Gastroesophageal sphincter (tissue), 4 donors: ENCODE measurements at regions not wholly inside any gene's neighbourhood (a gene's known extent, or its start where the extent isn't known, plus 50 kb on each side); places are given as distances from the start of the nearest gene placed in this dataset.

Source experiments
- ATAC-seq: fragments of 150-250 bp; one replicate; pipeline ENCODE4 v1.9.1; 2016; ENCODE audit warnings: mild to moderate bottlenecking, moderate library complexity
- H3K27ac ChIP-seq, 4 donors: fragments of 200-600 bp; sonication (generic) in 3 of 4; 1 replicate in 3 of 4; 2 replicates in 1 of 4; pipeline ENCODE4 v1.5.1; 2016 to 2019
- H3K27me3 ChIP-seq: fragments of 200-600 bp; sonication (generic); one replicate; pipeline ENCODE4 v1.5.1; 2019
- H3K36me3 ChIP-seq, 2 donors: fragments of 200-600 bp; sonication (generic); one replicate each; pipeline ENCODE4 v1.5.1; 2019; ENCODE audit warnings: control low read depth in 1 of 2
- H3K4me1 ChIP-seq, 3 donors: fragments of 200-600 bp; sonication (generic); 1 replicate in 2 of 3; 2 replicates in 1 of 3; pipeline ENCODE4 v1.5.1; 2016 to 2019; ENCODE audit warnings: control low read depth in 2 of 3
- H3K4me3 ChIP-seq, 2 donors: fragments of 200-600 bp; sonication (generic); one replicate each; pipeline ENCODE4 v1.5.1; 2019; ENCODE audit warnings: mild to moderate bottlenecking in 1 of 2, moderate library complexity in 1 of 2
- H3K9me3 ChIP-seq, 3 donors: fragments of 200-600 bp; sonication (generic); one replicate each; pipeline ENCODE4 v1.5.1; 2017 to 2019; ENCODE audit warnings: control low read depth in 2 of 3
- EP300 ChIP-seq: sonication (generic); formaldehyde crosslinking; IDR thresholded peaks from one replicate; pipeline ENCODE4 v1.6.1; 2017; ENCODE audit warnings: antibody characterized with exemption, mild to moderate bottlenecking
- POLR2A ChIP-seq, 2 donors: fragments of 450-650 bp; IDR thresholded peaks; one replicate each; pipeline ENCODE4 v1.6.1; 2017; ENCODE audit warnings: antibody characterized with exemption in 2 of 2, mild to moderate bottlenecking in 2 of 2, moderate library complexity in 1 of 2
- POLR2AphosphoS5 ChIP-seq: sonication (generic); formaldehyde crosslinking; IDR thresholded peaks from one replicate; pipeline ENCODE4 v1.6.1; 2017; ENCODE audit warnings: antibody characterized with exemption
- WGBS, 2 donors: methylation state at CpG; one replicate each; pipeline ENCODE4 v1.1.5; 2018; ENCODE audit warnings: low coverage in 1 of 2; 5-methylcytosine and 5-hydroxymethylcytosine counted together
- TF ChIP-seq, protein P1 (sequence below), 4 experiments: fragments of 200-600 bp in 2 of 4; fragments of 450-650 bp in 2 of 4; sonication (generic) in 1 of 4; IDR thresholded peaks; one replicate each; pipeline ENCODE4 v1.5.1; 2017 to 2019; ENCODE audit warnings: antibody characterized with exemption in 4 of 4, mild to moderate bottlenecking in 2 of 4, moderate library complexity in 2 of 4

DNA sequence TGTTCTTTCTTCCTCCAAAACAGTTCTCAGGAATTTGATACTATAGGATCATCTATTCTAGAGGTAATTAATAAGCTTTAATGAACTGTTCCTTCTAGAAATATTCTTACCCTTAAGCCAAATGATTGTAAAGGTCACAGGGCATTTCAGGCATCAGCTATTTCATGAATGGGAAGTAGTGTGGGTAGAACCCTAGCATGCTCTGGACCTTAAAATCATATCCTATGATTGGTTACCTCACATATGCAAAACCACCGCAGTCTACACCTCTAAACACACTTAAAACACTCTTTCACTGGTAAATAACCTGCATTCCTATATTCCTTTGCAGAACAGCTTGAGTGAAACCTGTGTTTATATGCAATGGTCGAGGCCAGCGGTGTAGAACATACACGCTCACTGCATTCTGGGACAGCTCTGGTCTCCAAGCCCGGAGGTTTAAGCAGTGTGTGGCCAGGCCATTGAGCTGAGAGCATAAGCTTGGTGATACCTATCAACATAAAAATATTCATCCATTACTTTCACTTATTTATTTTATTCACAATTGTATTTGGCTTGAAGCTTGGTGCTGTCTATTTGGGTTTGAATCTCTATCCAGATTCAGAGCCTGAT lies 87.7 kb upstream of the RASGRP1 start:
- H3K9me3 ChIP-seq: peaks cover 0 to 5% (median 0%) of the 10 kb centered on the region in 3 donors
- H3K4me3 ChIP-seq: no peak overlapping the region
- ATAC-seq: no peak
- no peaks in the 10 kb centered on the region for H3K4me1 ChIP-seq
- TF ChIP-seq, protein P1, sequence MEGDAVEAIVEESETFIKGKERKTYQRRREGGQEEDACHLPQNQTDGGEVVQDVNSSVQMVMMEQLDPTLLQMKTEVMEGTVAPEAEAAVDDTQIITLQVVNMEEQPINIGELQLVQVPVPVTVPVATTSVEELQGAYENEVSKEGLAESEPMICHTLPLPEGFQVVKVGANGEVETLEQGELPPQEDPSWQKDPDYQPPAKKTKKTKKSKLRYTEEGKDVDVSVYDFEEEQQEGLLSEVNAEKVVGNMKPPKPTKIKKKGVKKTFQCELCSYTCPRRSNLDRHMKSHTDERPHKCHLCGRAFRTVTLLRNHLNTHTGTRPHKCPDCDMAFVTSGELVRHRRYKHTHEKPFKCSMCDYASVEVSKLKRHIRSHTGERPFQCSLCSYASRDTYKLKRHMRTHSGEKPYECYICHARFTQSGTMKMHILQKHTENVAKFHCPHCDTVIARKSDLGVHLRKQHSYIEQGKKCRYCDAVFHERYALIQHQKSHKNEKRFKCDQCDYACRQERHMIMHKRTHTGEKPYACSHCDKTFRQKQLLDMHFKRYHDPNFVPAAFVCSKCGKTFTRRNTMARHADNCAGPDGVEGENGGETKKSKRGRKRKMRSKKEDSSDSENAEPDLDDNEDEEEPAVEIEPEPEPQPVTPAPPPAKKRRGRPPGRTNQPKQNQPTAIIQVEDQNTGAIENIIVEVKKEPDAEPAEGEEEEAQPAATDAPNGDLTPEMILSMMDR (IDR thresholded peaks at IDR 0.05): no peak
- TF ChIP-seq EP300 (no peak), POLR2A (IDR thresholded peaks at IDR 0.05) (no peak), POLR2AphosphoS5 (no peak)
- no peaks in the 10 kb centered on the region for H3K36me3 ChIP-seq
- no peak overlapping the region for H3K27ac ChIP-seq
- 90 to 91% methylated on average over 4 to 5 of the region's 5 CpGs for WGBS, 2 donors
- H3K27me3 ChIP-seq: peaks cover under 1% of the 10 kb centered on the region

DNA sequence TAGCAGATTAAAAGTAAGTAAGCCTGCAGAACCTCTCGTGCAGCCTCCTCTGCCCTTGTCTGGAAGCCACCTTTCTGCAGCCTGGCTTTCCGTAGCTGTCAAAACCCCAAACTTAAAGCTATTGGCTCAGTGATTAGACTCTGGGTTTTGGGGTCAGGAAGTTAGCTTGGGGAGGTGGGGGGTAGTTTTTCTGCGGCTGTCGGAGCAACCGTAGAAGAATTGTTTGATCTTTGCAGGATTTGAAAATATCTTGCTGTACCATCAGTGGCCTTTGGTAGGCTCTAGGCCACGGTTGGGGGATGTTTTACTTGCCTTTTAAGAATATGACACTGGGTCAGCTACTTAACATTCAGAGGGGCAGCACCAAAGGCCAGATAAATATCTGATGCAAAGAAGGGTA lies 88.4 kb upstream of the RASGRP1 start:
- Histone ChIP-seq H3K9me3 (peaks cover 0 to 5% (median 0%) of the 10 kb centered on the region in 3 donors), H3K36me3 (no peaks in the 10 kb centered on the region), H3K27me3 (no peaks in the 10 kb centered on the region), H3K27ac (no peak overlapping the region), H3K4me3 (no peak overlapping the region), H3K4me1 (no peaks in the 10 kb centered on the region)
- TF ChIP-seq POLR2AphosphoS5: no peak
- no peak for TF ChIP-seq POLR2A (IDR thresholded peaks at IDR 0.05)
- TF ChIP-seq, protein P1 (IDR thresholded peaks at IDR 0.05): no peak
- no peak for TF ChIP-seq EP300
- no peak for ATAC-seq
- WGBS, 2 donors: 63 to 71% methylated on average over 3 to 6 of the region's 6 CpGs

DNA sequence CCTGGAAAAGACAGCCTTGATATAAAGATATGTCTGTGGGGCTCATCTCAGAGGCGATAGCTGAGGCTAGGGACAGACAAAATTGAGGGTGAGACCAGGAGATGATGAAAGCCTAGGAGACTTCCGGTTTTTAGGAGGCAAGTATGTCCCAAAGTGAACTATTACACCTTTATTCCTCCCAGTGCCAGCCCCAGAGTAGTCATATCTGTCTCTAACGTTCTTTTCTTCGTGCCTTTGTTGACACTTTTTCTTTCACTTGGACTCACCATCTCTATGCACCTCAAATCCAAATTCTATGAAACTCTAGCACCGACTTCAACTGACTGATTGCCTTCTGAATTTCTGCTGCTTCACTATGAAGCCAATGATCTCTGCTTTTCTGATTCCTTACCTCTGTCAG lies 93.8 kb upstream of the RASGRP1 start:
- Histone ChIP-seq H3K9me3 (no peaks in the 10 kb centered on the region), H3K4me3 (no peak overlapping the region), H3K27ac (no peak overlapping the region), H3K36me3 (no peaks in the 10 kb centered on the region), H3K27me3 (peaks cover 15% of the 10 kb centered on the region), H3K4me1 (no peaks in the 10 kb centered on the region)
- WGBS, 2 donors: 71 to 76% methylated on average over 5 of the region's 5 CpGs
- TF ChIP-seq EP300 (no peak), POLR2AphosphoS5 (no peak), POLR2A (IDR thresholded peaks at IDR 0.05) (no peak)
- TF ChIP-seq, protein P1 (IDR thresholded peaks at IDR 0.05): no peak
- ATAC-seq: no peak

DNA sequence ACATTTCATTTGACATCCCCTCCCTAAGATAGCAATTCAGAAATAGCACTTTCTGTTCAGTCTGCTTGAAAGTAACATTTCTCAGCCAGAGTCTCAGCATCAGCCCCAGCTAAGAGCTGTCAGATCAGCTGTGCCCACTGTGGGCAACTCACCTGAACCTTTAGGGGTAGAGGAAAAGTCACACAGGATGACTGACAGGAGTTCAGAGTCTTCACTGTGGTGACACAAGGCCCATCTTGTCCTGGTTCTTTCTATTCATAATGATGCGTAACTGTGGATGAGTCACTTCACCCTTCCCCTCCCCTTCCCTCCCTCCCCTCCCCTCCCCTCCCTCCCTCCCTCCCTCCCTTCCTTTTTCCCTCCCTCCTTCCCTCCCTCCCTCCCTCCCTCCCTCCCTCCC lies 96.1 kb upstream of the RASGRP1 start:
- no peaks in the 10 kb centered on the region for H3K36me3 ChIP-seq
- peaks cover 17% of the 10 kb centered on the region for H3K27me3 ChIP-seq
- H3K27ac ChIP-seq: no peak overlapping the region
- no peak overlapping the region for H3K4me3 ChIP-seq
- no peak for ATAC-seq
- H3K4me1 ChIP-seq: no peaks in the 10 kb centered on the region
- H3K9me3 ChIP-seq: no peaks in the 10 kb centered on the region
- no peak for TF ChIP-seq POLR2AphosphoS5
- TF ChIP-seq EP300: no peak
- WGBS, 2 donors: 71 to 78% methylated on average over 1 of the region's 1 CpG

DNA sequence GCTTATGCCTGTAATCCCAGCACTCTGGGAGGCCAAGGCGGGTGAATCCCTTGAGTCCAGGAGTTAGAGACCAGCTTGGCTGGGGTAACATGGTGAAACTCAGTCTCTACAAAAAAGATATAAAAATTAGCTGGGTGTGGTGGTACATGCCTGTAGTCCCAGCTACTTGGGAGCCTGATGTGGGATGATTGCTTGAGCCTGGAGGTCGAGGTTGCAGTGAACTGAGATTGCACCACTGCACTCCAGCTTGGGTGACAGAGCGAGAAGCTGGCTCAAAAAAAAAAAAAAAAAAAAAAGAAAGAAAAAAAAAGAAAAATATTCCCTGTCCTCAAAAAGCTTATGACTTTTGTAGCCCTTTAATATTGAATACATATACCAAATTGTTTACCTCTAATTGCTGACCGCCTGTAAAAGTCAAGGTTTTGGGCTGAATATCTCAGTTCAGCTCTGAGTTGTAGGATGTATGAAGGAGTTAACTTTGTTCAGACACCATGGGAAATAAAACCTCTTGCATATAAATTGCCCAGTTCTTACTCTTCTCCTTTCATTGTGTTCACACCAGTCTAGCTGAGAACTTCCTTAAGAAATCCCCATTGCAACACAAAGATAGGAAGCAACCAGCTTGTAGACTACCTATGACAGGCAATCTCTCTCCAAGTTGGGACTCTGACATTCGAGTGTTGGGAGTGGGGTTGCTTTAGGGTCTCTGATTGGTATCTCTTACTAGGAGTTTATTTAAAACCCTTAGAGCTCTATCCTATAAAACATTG lies 97.6 kb upstream of the RASGRP1 start:
- Histone ChIP-seq H3K9me3 (no peaks in the 10 kb centered on the region), H3K27ac (no peak overlapping the region), H3K27me3 (peaks cover 17% of the 10 kb centered on the region), H3K4me1 (no peaks in the 10 kb centered on the region), H3K4me3 (no peak overlapping the region), H3K36me3 (no peaks in the 10 kb centered on the region)
- no peak for ATAC-seq
- 79 to 84% methylated on average over 5 of the region's 5 CpGs for WGBS, 2 donors
- no peak for TF ChIP-seq POLR2AphosphoS5
- TF ChIP-seq POLR2A (IDR thresholded peaks at IDR 0.05): no peak
- TF ChIP-seq EP300: no peak
- TF ChIP-seq, protein P1 (IDR thresholded peaks at IDR 0.05): no peak
